Kidney epithelial cell (primary cell): ENCODE measurements at regions not wholly inside any gene's neighbourhood (a gene's known extent, or its start where the extent isn't known, plus 50 kb on each side); places are given as distances from the start of the nearest gene placed in this dataset.

Experiments
- DNase-seq: peaks from one replicate; pipeline ENCODE4 v3.0.0-alpha.2; 2010; ENCODE audit warnings: low read depth
- H3K27me3 ChIP-seq: 2 replicates; pipeline ENCODE4 v1.6.0; 2011; ENCODE audit warnings: low read length; ENCODE audit not compliant: control insufficient read depth, insufficient read depth
- H3K36me3 ChIP-seq: 2 replicates; pipeline ENCODE4 v1.5.1; 2011; ENCODE audit warnings: low read length; ENCODE audit not compliant: control insufficient read depth, insufficient read depth
- H3K4me3 ChIP-seq: 2 replicates; pipeline ENCODE4 v1.5.1; 2011; ENCODE audit warnings: low read depth, mild to moderate bottlenecking, control low read depth, low read length
- CTCF ChIP-seq: IDR thresholded peaks from 2 replicates; pipeline ENCODE4 v1.5.1; 2011; ENCODE audit warnings: mild to moderate bottlenecking, moderate library complexity, low read length, control low read depth, inconsistent platforms; ENCODE audit not compliant: insufficient read depth, poor library complexity, severe bottlenecking

GRCh38 chr18:23077493-23078256 is 57.6 kb upstream of the CABLES1 start:
- no peaks in the 10 kb centered on the region for H3K27me3 ChIP-seq
- no peaks in the 10 kb centered on the region for H3K36me3 ChIP-seq
- H3K4me3 ChIP-seq: no peak overlapping the region
- DNase-seq: no peak
- TF ChIP-seq CTCF: peak; percentile 48

- no peak for TF ChIP-seq CTCF
- no peak for DNase-seq
Observed at GRCh38 chr18:23085066-23085465, 50.2 kb upstream of the CABLES1 start.

More at GRCh38 chr18:23085066-23085465, 50.2 kb upstream of the CABLES1 start:
- Histone ChIP-seq H3K27me3 (no peaks in the 10 kb centered on the region), H3K36me3 (no peaks in the 10 kb centered on the region), H3K4me3 (no peak overlapping the region)
